ENCODE measurements at regions not wholly inside any gene's neighbourhood (a gene's known extent, or its start where the extent isn't known, plus 50 kb on each side); places are given as distances from the start of the nearest gene placed in this dataset.
"Not testable (repeated sequence)": the region's sequence is repeated elsewhere in the genome, so short reads cannot be mapped to it uniquely, and the experiment has no call there.

GRCh38 chr3:6418485-6418884 is 442.4 kb upstream of the GRM7 start:
- WGBS, 2 donors, result 69 to 86% methylated on average over 1 of the region's 1 CpG
- no peak for TF ChIP-seq EP300 (IDR thresholded peaks at IDR 0.05)
- TF ChIP-seq POLR2A (IDR thresholded peaks at IDR 0.05), result no peak
- no peak for TF ChIP-seq CTCF (IDR thresholded peaks at IDR 0.05)
- H3K9me3 ChIP-seq, result peaks cover 0 to 6% (median 0%) of the 10 kb centered on the region in 4 donors

GRCh38 chr3:6421666-6422445 is 439.1 kb upstream of the GRM7 start:
- Histone ChIP-seq H3K27ac (no peak overlapping the region), H3K9me3 (peaks cover 0 to 25% (median 0%) of the 10 kb centered on the region in 4 donors), H3K4me1 (no peaks in the 10 kb centered on the region), H3K27me3 (no peaks in the 10 kb centered on the region), H3K4me3 (no peak overlapping the region), H3K36me3 (no peaks in the 10 kb centered on the region)
- TF ChIP-seq CTCF (IDR thresholded peaks at IDR 0.05) (no peak), EP300 (IDR thresholded peaks at IDR 0.05) (no peak), POLR2A (IDR thresholded peaks at IDR 0.05) (no peak)
- DNase-seq (ENCODE audit: low spot score in 2 of 2), result no peak
- 59 to 61% methylated on average over 4 of the region's 4 CpGs for WGBS, 2 donors

More at GRCh38 chr3:6418485-6418884, 442.4 kb upstream of the GRM7 start:
- Histone ChIP-seq H3K27ac (no peak overlapping the region), H3K4me3 (no peak overlapping the region), H3K36me3 (no peaks in the 10 kb centered on the region), H3K4me1 (no peaks in the 10 kb centered on the region), H3K27me3 (no peaks in the 10 kb centered on the region)
- no peak for DNase-seq (ENCODE audit: low spot score in 2 of 2)

GRCh38 chr3:6425289-6425820 is 435.6 kb upstream of the GRM7 start:
- no peaks in the 10 kb centered on the region for H3K27me3 ChIP-seq
- no peaks in the 10 kb centered on the region for H3K36me3 ChIP-seq
- peaks cover 0 to 28% (median 0%) of the 10 kb centered on the region in 4 donors for H3K9me3 ChIP-seq
- no peak for TF ChIP-seq CTCF (IDR thresholded peaks at IDR 0.05)
- TF ChIP-seq POLR2A (IDR thresholded peaks at IDR 0.05), result no peak
- TF ChIP-seq EP300 (IDR thresholded peaks at IDR 0.05), result no peak
- no peak overlapping the region for H3K27ac ChIP-seq
- H3K4me3 ChIP-seq, result no peak overlapping the region
- 84 to 90% methylated on average over 6 of the region's 6 CpGs for WGBS, 2 donors
- no peak for DNase-seq (ENCODE audit: low spot score in 2 of 2)
- H3K4me1 ChIP-seq, result no peaks in the 10 kb centered on the region

GRCh38 chr3:6428276-6428675 is 432.6 kb upstream of the GRM7 start:
- not testable (repeated sequence) for H3K27me3 ChIP-seq; H3K36me3 ChIP-seq; H3K4me3 ChIP-seq; H3K4me1 ChIP-seq; DNase-seq (ENCODE audit: low spot score in 2 of 2); H3K27ac ChIP-seq
- H3K9me3 ChIP-seq, result peaks cover 0 to 24% (median 0%) of the 10 kb centered on the region in 4 donors
- WGBS, 2 donors, result 92 to 97% methylated on average over 2 of the region's 2 CpGs

- Histone ChIP-seq H3K9me3 (no peaks in the 10 kb centered on the region), H3K27ac (no peak overlapping the region), H3K36me3 (no peaks in the 10 kb centered on the region), H3K4me3 (no peak overlapping the region), H3K27me3 (no peaks in the 10 kb centered on the region), H3K4me1 (no peaks in the 10 kb centered on the region)
- 82 to 94% methylated on average over 1 of the region's 1 CpG for WGBS, 2 donors
- DNase-seq (ENCODE audit: low spot score in 2 of 2), result no peak
- TF ChIP-seq CTCF (IDR thresholded peaks at IDR 0.05), result no peak
- TF ChIP-seq EP300 (IDR thresholded peaks at IDR 0.05), result no peak
- TF ChIP-seq POLR2A (IDR thresholded peaks at IDR 0.05), result no peak
Measured at GRCh38 chr3:6435951-6436350, 425.0 kb upstream of the GRM7 start.
